GM18511 (cell line): ENCODE measurements at regions not wholly inside any gene's neighbourhood (a gene's known extent, or its start where the extent isn't known, plus 50 kb on each side); places are given as distances from the start of the nearest gene placed in this dataset.
"Not testable (repeated sequence)": the region's sequence is repeated elsewhere in the genome, so short reads cannot be mapped to it uniquely, and the experiment has no call there.

Experiments
- ATAC-seq: cut with Tn5 transposase; IDR thresholded peaks from one replicate; pipeline ENCODE4 v1.9.1; 2021; ENCODE audit warnings: mild to moderate bottlenecking, moderate library complexity; ENCODE audit not compliant: unreplicated experiment

DNA sequence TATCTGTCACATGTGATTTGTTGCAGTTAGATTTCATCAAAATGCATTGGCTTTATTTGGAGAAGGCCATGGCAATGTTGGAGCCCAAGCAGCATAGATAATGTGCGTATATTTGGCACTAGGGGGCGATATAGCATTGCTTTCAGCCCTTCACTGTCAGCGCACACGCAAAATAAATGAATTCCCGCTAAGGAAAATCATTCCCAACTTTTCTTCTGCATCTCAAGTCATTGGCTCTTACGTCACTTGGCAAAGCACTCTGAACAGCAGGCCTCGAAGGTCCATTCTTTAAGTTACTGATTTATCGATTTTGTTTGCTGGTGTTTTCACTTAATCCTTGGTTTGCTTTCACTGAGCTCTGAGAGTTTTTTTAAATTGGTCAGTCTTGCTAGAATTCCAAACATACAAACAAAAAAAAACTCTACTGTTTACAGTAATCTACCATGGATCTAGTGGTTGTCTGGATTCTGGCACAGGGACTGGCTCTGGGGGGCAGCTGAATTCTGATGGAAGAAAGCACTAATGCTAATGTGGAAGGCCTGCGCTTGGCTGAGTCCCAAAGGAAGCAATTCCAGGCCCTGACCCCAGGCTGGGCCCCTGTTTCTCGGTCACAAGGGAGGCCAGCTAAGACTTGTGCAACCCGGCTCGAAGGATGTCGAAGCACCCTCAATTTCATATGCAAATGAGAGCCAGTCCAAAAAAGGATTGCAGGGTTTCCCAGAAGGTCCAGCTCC, 97.7 kb upstream of the IPO5 start:
- no peak for ATAC-seq

- ATAC-seq = no peak
These were observed 97.2 kb upstream of the IPO5 start for GRCh38 chr13:97856304-97856675.

GRCh38 chr13:97858161-97858560, 95.3 kb upstream of the IPO5 start:
- no peak for ATAC-seq

DNA sequence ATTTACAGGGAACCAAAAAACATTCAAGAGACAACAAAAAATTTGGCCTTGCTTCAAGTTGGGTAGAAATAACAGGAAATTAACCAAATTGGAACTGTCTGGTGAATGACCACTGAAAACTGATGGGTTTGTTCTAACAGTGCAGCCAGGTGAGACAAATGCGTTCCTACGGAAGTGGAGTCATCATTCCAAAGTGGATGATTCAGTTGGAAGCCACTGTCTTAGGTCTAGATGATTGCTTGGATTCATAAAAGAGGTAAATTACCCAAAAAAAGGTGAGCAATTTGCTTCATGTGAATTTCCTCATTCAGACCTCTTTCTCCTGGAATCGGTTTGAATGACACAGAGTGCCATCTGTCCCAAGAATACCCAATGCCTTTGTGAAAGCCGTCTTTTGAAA, 87.1 kb upstream of the IPO5 start:
- ATAC-seq = no peak

DNA sequence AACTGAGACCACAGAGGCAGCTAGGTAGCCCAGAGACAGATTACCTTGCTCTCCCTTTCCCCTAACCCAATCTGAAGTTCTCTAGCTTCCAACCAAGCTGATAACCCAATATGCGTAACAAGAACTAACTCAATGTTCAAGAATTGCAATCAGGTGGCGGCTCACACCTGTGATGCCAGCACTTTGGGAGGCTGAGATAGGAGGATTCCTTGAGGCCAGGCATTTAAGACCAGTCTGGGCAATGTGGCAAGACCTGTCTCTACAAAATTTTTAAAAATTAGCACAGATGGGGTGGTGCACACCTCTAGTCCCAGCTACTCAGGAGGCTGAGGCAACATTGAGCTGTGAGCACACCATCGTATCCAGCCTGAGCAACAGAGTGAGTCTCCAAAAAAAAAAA, 86.7 kb upstream of the IPO5 start:
- ATAC-seq = no peak

- no peak for ATAC-seq
These were observed 80.1 kb upstream of the IPO5 start for GRCh38 chr13:97873398-97873797.

DNA sequence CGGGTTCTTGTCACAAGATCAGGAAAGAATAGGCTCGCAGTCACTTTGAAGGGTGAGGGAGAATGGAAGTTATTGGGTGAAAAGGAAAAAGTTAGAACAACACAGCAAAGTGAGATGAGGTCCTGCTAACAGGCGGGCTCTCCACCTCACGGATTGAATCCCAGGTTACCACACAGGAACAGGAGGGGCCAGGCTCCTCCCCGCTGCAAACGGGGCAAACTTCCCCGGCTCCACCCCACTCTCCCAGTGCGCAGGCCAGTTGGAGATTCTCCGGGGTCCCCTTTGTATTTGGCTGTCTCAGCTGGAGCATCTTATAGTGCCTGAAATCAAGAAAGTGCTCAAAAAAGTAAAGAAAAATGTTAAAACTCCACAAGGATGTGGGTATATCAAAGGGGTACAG, 78.3 kb upstream of the IPO5 start:
- ATAC-seq = no peak

DNA sequence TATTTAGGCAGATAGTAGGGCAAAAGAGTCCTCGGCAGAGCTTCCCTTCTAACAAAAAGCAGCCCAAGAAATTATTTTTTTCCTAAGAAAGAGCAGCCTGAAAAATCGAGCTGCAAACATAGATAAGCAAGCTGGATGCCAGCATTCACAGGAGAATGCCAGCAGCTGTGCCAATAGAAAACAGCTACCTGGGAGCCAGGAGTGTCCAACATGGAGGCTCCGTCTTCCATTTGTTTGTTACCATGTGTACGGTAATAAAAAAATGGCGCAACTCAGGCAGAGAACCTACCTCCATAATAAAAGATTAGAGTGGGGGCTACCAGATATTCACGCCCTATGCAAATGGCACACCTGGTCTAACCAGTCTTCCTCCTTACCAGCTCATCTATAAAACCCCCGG, 77.6 kb upstream of the IPO5 start:
- ATAC-seq = no peak

DNA sequence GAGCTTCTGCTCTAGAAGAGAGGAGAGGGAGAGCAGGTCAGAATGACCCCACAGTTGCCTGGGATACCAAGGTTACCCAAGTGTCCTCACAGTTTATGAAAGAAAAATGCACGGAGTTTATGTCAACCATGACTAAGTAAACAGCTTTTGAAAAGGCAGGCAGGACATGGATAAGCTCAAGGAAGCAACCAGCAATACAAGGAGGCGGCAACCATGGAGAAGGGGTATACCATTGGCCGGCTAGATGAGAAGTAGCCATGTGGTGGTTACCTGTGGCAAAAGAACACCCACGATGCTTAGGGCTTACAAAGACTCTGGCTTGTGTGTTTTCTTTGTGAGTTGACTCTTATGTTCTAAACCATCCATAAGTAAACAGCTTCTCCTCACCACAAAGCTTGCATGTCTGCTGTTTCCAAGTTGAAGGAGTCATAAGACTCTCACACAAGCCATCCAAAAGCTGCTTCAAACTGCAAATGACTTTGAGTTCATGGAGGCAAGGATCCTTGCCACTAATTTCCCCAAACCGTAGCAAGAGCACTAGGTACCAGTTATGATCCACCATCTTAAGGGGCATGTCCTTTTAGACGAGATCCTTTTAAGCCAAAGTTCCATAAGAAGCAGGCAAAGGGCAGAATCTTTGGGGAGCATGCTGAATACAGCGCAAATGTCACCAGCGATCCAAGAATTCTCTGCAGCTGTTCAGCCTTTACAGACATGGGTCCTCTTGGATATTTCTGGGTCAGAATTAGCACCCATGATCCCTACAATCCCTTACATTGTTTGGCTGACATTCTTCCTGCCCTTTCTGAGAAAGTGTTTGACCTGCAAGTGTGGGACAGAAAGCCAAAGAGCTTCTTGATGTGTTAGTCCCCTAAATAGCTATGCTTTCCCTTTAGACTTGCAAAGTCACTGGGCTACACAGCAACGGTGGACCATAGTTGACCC, 74.8 kb upstream of the IPO5 start:
- ATAC-seq = no peak

- ATAC-seq = no peak
These were observed 73.7 kb upstream of the IPO5 start for GRCh38 chr13:97879646-97880310.

- ATAC-seq = no peak
These were observed 73.2 kb upstream of the IPO5 start for GRCh38 chr13:97880311-97880675.

- no peak for ATAC-seq
These were observed 71.9 kb upstream of the IPO5 start for GRCh38 chr13:97881556-97881955.

GRCh38 chr13:97883396-97883795, 70.1 kb upstream of the IPO5 start:
- ATAC-seq = no peak

DNA sequence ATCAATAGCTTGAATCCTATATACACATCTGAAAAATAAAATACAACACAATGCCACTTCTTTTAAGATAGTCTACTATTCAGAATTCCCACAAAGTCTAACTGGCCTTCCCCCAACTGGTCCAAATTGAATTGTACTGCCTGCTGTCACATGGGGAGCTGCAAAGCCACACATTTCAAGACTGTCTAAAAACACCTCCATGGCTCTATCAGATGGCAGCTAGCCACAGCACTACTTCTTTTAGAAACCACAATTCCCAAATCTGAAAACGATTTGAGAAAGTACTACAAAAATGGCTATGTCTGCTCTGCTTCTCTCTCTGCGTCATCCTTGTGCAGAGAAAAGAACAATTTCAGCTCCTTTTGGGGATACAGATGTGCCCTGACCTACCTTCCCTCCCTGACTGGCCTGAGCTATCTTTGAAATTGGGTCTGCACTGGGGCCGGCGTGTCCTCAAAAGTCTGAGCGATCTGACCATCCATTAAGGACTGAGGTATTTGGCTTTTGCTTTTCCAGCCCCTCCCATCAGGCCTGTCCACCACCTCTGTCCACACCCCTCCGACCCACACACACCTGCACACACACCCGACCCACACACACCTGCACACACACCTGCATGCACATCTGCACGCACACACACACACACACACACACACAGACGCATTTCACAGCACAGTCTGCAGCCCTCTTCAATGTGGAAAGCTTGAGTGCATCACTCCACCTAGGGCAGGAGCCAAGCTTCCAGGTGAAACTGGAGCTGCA, 68.6 kb upstream of the IPO5 start:
- no peak for ATAC-seq

- no peak for ATAC-seq
These were observed 67.8 kb upstream of the IPO5 start for GRCh38 chr13:97885641-97886040.

DNA sequence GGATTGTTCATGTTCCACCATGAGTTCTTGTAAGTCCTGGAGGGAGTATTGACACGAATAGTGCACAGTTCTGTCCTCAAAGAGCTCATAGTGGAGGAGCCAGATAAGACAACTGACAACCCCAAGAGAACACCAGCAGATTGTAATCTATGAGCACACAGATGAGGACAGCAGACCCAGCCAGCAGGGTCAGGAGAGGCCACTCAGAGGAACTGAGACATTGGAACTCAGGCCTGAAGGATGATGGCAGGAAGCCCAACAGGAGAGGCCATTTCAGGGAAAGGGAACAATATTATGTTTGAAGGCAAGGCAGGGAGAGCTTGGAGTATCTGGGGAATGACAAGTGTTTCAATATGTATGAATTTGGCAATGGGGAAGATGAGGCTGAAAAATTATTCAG, 63.7 kb upstream of the IPO5 start:
- ATAC-seq = no peak

DNA sequence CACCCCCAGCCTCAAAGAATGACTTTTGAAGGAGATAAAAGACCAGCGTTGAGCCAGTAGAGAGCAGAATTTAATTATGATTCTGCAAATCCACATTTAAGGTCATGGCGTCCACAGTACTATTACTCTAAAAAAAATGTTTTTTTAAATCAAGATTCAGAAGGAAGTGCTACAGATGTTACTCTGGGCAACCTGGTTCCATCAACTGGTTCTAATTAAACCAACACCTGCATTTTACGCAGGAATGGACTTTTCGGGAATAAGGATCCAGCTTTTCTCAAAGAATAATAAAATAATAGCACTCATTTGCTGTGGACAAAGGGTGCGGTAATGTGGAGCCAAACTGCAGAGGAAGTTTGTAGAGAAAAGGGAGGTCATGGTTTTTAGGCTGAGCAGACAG, 62.9 kb upstream of the IPO5 start:
- ATAC-seq = no peak

- not testable (repeated sequence) for ATAC-seq
These were observed 61.5 kb upstream of the IPO5 start for GRCh38 chr13:97891964-97892363.

GRCh38 chr13:97892717-97893116, 60.8 kb upstream of the IPO5 start:
- no peak for ATAC-seq

- ATAC-seq = no peak
These were observed 58.1 kb upstream of the IPO5 start for GRCh38 chr13:97895383-97895782.

DNA sequence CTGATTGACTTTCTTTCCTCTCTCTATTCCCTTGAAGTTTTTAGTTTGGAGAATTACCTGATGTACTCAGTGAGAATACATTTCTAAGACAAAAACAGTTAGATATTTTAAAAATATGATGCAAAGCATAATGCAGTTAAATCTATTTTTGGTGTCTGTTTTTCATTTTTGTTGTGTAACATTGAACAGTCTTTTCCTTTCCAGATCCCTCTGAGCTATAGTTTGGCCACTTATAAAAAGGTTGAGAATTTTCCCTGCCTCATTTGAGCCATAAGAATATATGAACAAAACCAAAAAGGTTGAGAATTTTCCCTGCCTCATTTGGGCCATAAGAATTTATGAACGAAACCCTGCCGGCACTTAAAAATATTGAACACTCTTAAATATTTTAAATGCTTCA, 57.0 kb upstream of the IPO5 start:
- ATAC-seq = no peak
